22Rv1 (cell line): ENCODE measurements at regions not wholly inside any gene's neighbourhood (a gene's known extent, or its start where the extent isn't known, plus 50 kb on each side); places are given as distances from the start of the nearest gene placed in this dataset.

Source experiments
- H3K27ac ChIP-seq: fragments of 450-650 bp; 2 replicates; pipeline ENCODE4 v1.5.1; 2017
- ZFX ChIP-seq: fragments of 450-650 bp; IDR thresholded peaks from 2 replicates; pipeline ENCODE4 v1.6.1; 2017; ENCODE audit warnings: antibody characterized with exemption, borderline replicate concordance
- TF ChIP-seq, protein P1 (sequence below): fragments of 450-650 bp; IDR thresholded peaks from 2 replicates; pipeline ENCODE4 v1.5.1; 2017; ENCODE audit warnings: mild to moderate bottlenecking

- H3K27ac ChIP-seq, result no peak overlapping the region
- TF ChIP-seq ZFX, result no peak
These were observed 1897.5 kb downstream of the EFNA5 start for GRCh38 chr5:105773241-105773640.

GRCh38 chr5:105767267-105767666 is 1903.5 kb downstream of the EFNA5 start:
- H3K27ac ChIP-seq, result no peak overlapping the region
- no peak for TF ChIP-seq ZFX
- TF ChIP-seq, protein P1, sequence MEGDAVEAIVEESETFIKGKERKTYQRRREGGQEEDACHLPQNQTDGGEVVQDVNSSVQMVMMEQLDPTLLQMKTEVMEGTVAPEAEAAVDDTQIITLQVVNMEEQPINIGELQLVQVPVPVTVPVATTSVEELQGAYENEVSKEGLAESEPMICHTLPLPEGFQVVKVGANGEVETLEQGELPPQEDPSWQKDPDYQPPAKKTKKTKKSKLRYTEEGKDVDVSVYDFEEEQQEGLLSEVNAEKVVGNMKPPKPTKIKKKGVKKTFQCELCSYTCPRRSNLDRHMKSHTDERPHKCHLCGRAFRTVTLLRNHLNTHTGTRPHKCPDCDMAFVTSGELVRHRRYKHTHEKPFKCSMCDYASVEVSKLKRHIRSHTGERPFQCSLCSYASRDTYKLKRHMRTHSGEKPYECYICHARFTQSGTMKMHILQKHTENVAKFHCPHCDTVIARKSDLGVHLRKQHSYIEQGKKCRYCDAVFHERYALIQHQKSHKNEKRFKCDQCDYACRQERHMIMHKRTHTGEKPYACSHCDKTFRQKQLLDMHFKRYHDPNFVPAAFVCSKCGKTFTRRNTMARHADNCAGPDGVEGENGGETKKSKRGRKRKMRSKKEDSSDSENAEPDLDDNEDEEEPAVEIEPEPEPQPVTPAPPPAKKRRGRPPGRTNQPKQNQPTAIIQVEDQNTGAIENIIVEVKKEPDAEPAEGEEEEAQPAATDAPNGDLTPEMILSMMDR, result no peak

- H3K27ac ChIP-seq, result no peak overlapping the region
- TF ChIP-seq, protein P1, result no peak
- TF ChIP-seq ZFX, result no peak
These were observed 1908.0 kb downstream of the EFNA5 start for GRCh38 chr5:105762728-105763127.

DNA sequence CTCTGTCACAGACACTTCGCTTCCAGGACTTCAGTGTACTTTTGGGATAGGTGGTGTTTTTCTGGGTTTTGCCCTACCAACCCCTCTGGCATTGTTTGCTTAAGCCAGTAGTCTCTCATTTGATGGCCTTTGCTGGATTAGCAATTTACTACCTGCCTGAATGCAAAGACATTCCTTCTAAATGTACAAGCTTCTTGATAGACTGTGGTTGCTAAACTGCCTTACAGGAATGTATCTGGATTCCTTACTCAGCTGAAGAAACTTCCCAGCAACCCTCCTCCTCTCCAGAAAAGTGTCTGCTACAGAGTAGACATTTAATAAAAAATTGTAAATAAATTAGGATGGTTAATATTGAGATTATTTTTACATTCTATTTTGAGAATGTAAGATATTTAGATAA is 1916.7 kb downstream of the EFNA5 start:
- no peak overlapping the region for H3K27ac ChIP-seq
- TF ChIP-seq, protein P1, result no peak
- no peak for TF ChIP-seq ZFX

GRCh38 chr5:105752801-105753200 is 1917.9 kb downstream of the EFNA5 start:
- no peak for TF ChIP-seq ZFX
- TF ChIP-seq, protein P1, result no peak
- no peak overlapping the region for H3K27ac ChIP-seq

- TF ChIP-seq, protein P1, result no peak
- TF ChIP-seq ZFX, result no peak
- no peak overlapping the region for H3K27ac ChIP-seq
These were observed 1918.8 kb downstream of the EFNA5 start for GRCh38 chr5:105751908-105752307.

GRCh38 chr5:105745111-105745510 is 1925.6 kb downstream of the EFNA5 start:
- TF ChIP-seq, protein P1, result no peak
- TF ChIP-seq ZFX, result no peak
- no peak overlapping the region for H3K27ac ChIP-seq

GRCh38 chr5:105740242-105740641 is 1930.5 kb downstream of the EFNA5 start:
- TF ChIP-seq ZFX, result no peak
- TF ChIP-seq, protein P1, result no peak
- H3K27ac ChIP-seq, result no peak overlapping the region
